CD14-positive monocyte (primary cell): ENCODE measurements at regions not wholly inside any gene's neighbourhood (a gene's known extent, or its start where the extent isn't known, plus 50 kb on each side); places are given as distances from the start of the nearest gene placed in this dataset.
A peak's percentile ranks its signal among the peaks of the same experiment; 100 is the strongest.

ENCODE experiments used
- DNase-seq, 3 donors: peaks; one replicate each; pipeline ENCODE4 v3.0.0-alpha.2; 2011 to 2022
- H2AFZ ChIP-seq: 2 replicates; pipeline ENCODE4 v1.6.0; 2012; ENCODE audit warnings: mild to moderate bottlenecking, low read depth, low read length, inconsistent platforms; ENCODE audit not compliant: insufficient read depth, poor library complexity, severe bottlenecking
- H3K27ac ChIP-seq, 2 donors: 1 replicate in 1 of 2; 2 replicates in 1 of 2; pipeline ENCODE4 v1.5.1; 2012 to 2013; ENCODE audit warnings: low read length in 2 of 2, control low read depth in 1 of 2, inconsistent platforms in 1 of 2, low read depth in 1 of 2, mild to moderate bottlenecking in 1 of 2
- H3K27me3 ChIP-seq, 2 donors: one replicate each; pipeline versions ENCODE4 v1.6.0 to v1.6.1; 2011 to 2013; ENCODE audit warnings: low read length in 2 of 2; ENCODE audit not compliant: control insufficient read depth in 2 of 2, insufficient read depth in 2 of 2
- H3K36me3 ChIP-seq, 2 donors: replicated peaks in 1 of 2; 1 replicate in 1 of 2; 2 replicates in 1 of 2; pipeline versions ENCODE4 v1.5.1 to v1.6.1; 2012 to 2013; ENCODE audit warnings: low read length in 2 of 2, control low read depth in 1 of 2, inconsistent platforms in 1 of 2, mild to moderate bottlenecking in 1 of 2; ENCODE audit not compliant: insufficient read depth in 2 of 2, control insufficient read depth in 1 of 2
- H3K4me1 ChIP-seq, 2 donors: 1 replicate in 1 of 2; 2 replicates in 1 of 2; pipeline versions ENCODE4 v1.5.1 to v1.6.1; 2012 to 2013; ENCODE audit warnings: low read length in 2 of 2, control low read depth in 1 of 2, inconsistent platforms in 1 of 2, mild to moderate bottlenecking in 1 of 2, moderate library complexity in 1 of 2; ENCODE audit not compliant: insufficient read depth in 2 of 2, control insufficient read depth in 1 of 2
- H3K4me2 ChIP-seq: replicated peaks from 2 replicates; pipeline ENCODE3; 2012; ENCODE audit warnings: low read length, moderate library complexity, mild to moderate bottlenecking; ENCODE audit not compliant: poor library complexity, severe bottlenecking; ENCODE audit errors: extremely low read depth
- H3K4me3 ChIP-seq, 3 experiments: fragments of 200-600 bp in 1 of 3; sonication (generic) in 1 of 3; replicated peaks in 1 of 3; 1 replicate in 2 of 3; 2 replicates in 1 of 3; pipeline ENCODE4 v1.5.1; 2011 to 2013; ENCODE audit warnings: low read length in 3 of 3, mild to moderate bottlenecking in 3 of 3, control low read depth in 2 of 3, low read depth in 2 of 3, inconsistent platforms in 1 of 3, moderate library complexity in 1 of 3
- H3K79me2 ChIP-seq: 2 replicates; pipeline ENCODE4 v1.6.0; 2012; ENCODE audit warnings: mild to moderate bottlenecking, control low read depth, inconsistent platforms, low read length, moderate library complexity; ENCODE audit not compliant: insufficient read depth
- H3K9ac ChIP-seq: 2 replicates; pipeline ENCODE4 v1.6.0; 2017; ENCODE audit warnings: low read length, mild to moderate bottlenecking; ENCODE audit not compliant: insufficient read depth, poor library complexity, severe bottlenecking
- H3K9me3 ChIP-seq, 2 donors: replicated peaks in 1 of 2; 1 replicate in 1 of 2; 2 replicates in 1 of 2; pipeline versions ENCODE4 v1.5.1 to v1.6.1; 2012 to 2013; ENCODE audit warnings: low read length in 2 of 2, control low read depth in 1 of 2; ENCODE audit not compliant: control insufficient read depth in 1 of 2, insufficient read depth in 1 of 2
- H4K20me1 ChIP-seq: 2 replicates; pipeline ENCODE4 v1.6.0; 2012; ENCODE audit warnings: mild to moderate bottlenecking, low read length, control low read depth, moderate library complexity; ENCODE audit not compliant: insufficient read depth
- H3K27ac Mint-ChIP-seq, 7 donors: one replicate each; pipeline ENCODE4 v1.8.0; 2020; ENCODE audit warnings: mild to moderate bottlenecking in 7 of 7, mixed read lengths in 7 of 7, moderate library complexity in 6 of 7, inconsistent platforms in 2 of 7
- H3K27me3 Mint-ChIP-seq, 3 donors: one replicate each; pipeline ENCODE4 v1.8.0; 2021 to 2022; ENCODE audit warnings: low read depth in 3 of 3, mild to moderate bottlenecking in 3 of 3, mixed read lengths in 3 of 3, moderate library complexity in 3 of 3, inconsistent platforms in 1 of 3
- H3K36me3 Mint-ChIP-seq, 2 donors: one replicate each; pipeline ENCODE4 v1.8.0; 2020; ENCODE audit warnings: mixed read lengths in 2 of 2, inconsistent platforms in 1 of 2, mild to moderate bottlenecking in 1 of 2
- H3K4me1 Mint-ChIP-seq: one replicate; pipeline ENCODE4 v1.8.0; 2020; ENCODE audit warnings: mild to moderate bottlenecking, mixed read lengths
- H3K4me3 Mint-ChIP-seq, 2 donors: one replicate each; pipeline ENCODE4 v1.8.0; 2020; ENCODE audit warnings: mild to moderate bottlenecking in 2 of 2, mixed read lengths in 2 of 2, moderate library complexity in 1 of 2
- H3K9me3 Mint-ChIP-seq, 7 donors: one replicate each; pipeline ENCODE4 v1.8.0; 2020 to 2022; ENCODE audit warnings: mixed read lengths in 7 of 7, mild to moderate bottlenecking in 6 of 7, moderate library complexity in 6 of 7, inconsistent platforms in 2 of 7
- WGBS: methylation state at CpG from one replicate; pipeline ENCODE4 v1.1.5; 2013; ENCODE audit warnings: missing lambda C conversion rate; ENCODE audit not compliant: insufficient coverage; 5-methylcytosine and 5-hydroxymethylcytosine counted together
- intact Hi-C, 2 donors: fragments of 100-400 bp; cut with micrococcal nuclease; formaldehyde crosslinking; loops; one replicate each; pipeline versions ENCODE4 v1.15.0 to v1.15.1; 2023
- TF ChIP-seq, protein P1 (sequence below): fragments of 200-600 bp; IDR thresholded peaks from one replicate; pipeline ENCODE4 v1.8.0; 2022; ENCODE audit warnings: antibody characterized with exemption, mild to moderate bottlenecking

DNA sequence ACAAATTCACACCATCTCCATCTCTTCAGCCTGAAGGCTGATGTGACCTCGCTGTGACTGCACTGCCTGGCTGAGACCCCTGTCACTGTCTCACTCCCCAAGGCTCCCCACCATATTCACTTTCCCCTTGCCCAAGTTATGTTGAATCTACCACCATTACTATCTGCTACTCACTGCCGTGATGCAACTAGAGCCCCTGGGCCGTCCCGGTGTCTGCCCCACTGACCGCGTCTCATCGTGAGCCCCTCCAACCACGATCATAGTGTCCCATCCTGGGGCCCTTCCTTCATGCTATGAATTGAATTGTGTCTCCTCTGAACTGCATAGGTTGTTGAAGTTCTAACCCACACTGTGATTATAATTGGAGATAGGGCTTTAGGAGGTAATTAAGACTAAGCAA is 71.9 kb upstream of the CHST15 start:
- Histone ChIP-seq H3K4me3 (no peak overlapping the region), H3K9ac (no peak overlapping the region), H3K9me3 (peaks cover 0 to 10% of the 10 kb centered on the region in 2 donors), H3K4me1 (no peaks in the 10 kb centered on the region), H4K20me1 (no peaks in the 10 kb centered on the region), H2AFZ (no peak overlapping the region), H3K4me2 (no peak overlapping the region), H3K79me2 (no peaks in the 10 kb centered on the region), H3K27me3 (peaks cover 0 to 4% of the 10 kb centered on the region in 2 donors), H3K27ac (no peak overlapping the region), H3K36me3 (no peaks in the 10 kb centered on the region)
- intact Hi-C loops, result no loop called here
- peaks cover 0 to 3% of the 10 kb centered on the region in 2 donors for H3K36me3 Mint-ChIP-seq
- peaks cover 14 to 39% (median 22%) of the 10 kb centered on the region in 3 donors for H3K27me3 Mint-ChIP-seq
- no peak for DNase-seq
- TF ChIP-seq, protein P1, sequence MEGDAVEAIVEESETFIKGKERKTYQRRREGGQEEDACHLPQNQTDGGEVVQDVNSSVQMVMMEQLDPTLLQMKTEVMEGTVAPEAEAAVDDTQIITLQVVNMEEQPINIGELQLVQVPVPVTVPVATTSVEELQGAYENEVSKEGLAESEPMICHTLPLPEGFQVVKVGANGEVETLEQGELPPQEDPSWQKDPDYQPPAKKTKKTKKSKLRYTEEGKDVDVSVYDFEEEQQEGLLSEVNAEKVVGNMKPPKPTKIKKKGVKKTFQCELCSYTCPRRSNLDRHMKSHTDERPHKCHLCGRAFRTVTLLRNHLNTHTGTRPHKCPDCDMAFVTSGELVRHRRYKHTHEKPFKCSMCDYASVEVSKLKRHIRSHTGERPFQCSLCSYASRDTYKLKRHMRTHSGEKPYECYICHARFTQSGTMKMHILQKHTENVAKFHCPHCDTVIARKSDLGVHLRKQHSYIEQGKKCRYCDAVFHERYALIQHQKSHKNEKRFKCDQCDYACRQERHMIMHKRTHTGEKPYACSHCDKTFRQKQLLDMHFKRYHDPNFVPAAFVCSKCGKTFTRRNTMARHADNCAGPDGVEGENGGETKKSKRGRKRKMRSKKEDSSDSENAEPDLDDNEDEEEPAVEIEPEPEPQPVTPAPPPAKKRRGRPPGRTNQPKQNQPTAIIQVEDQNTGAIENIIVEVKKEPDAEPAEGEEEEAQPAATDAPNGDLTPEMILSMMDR, result no peak
- peaks cover 7 to 15% (median 9%) of the 10 kb centered on the region in 7 donors for H3K9me3 Mint-ChIP-seq
- peaks cover 3% of the 10 kb centered on the region for H3K4me1 Mint-ChIP-seq
- 98% methylated on average over 7 of the region's 8 CpGs for WGBS
- no peak overlapping the region for H3K4me3 Mint-ChIP-seq
- H3K27ac Mint-ChIP-seq, result no peak overlapping the region

- DNase-seq, result peak; percentile 8 to 30 (median 13)
- H3K36me3 Mint-ChIP-seq, result peaks cover 0 to 3% of the 10 kb centered on the region in 2 donors
- Histone ChIP-seq H3K79me2 (no peaks in the 10 kb centered on the region), H3K4me1 (no peaks in the 10 kb centered on the region), H3K36me3 (no peaks in the 10 kb centered on the region), H2AFZ (no peak overlapping the region), H3K27ac (no peak overlapping the region), H3K9ac (no peak overlapping the region), H3K27me3 (peaks cover 0 to 6% of the 10 kb centered on the region in 2 donors), H3K4me3 (no peak overlapping the region), H4K20me1 (no peaks in the 10 kb centered on the region), H3K4me2 (no peak overlapping the region), H3K9me3 (peaks cover 0 to 10% of the 10 kb centered on the region in 2 donors)
- intact Hi-C loops, result no loop called here
- peaks cover 3% of the 10 kb centered on the region for H3K4me1 Mint-ChIP-seq
- no peak overlapping the region for H3K4me3 Mint-ChIP-seq
- peaks cover 17 to 43% (median 25%) of the 10 kb centered on the region in 3 donors for H3K27me3 Mint-ChIP-seq
- H3K27ac Mint-ChIP-seq, result no peak overlapping the region
- TF ChIP-seq, protein P1, result no peak
- peaks cover 7 to 15% (median 9%) of the 10 kb centered on the region in 7 donors for H3K9me3 Mint-ChIP-seq
- 100% methylated on average over 1 of the region's 2 CpGs for WGBS
Observed at GRCh38 chr10:124164264-124164663, 70.9 kb upstream of the CHST15 start.
